H1 (cell line): ENCODE measurements at regions not wholly inside any gene's neighbourhood (a gene's known extent, or its start where the extent isn't known, plus 50 kb on each side); places are given as distances from the start of the nearest gene placed in this dataset.

ENCODE experiments used
- E2F6 ChIP-seq: IDR thresholded peaks from 2 replicates; pipeline ENCODE4 v1.6.1; 2012; ENCODE audit warnings: inconsistent platforms
- FOSL1 ChIP-seq: IDR thresholded peaks from 2 replicates; pipeline ENCODE4 v1.6.1; 2011; ENCODE audit warnings: mild to moderate bottlenecking, low read depth, low read length, moderate library complexity; ENCODE audit not compliant: insufficient read depth
- JUN ChIP-seq: IDR thresholded peaks from 2 replicates; pipeline ENCODE4 v1.6.1; 2011; ENCODE audit warnings: low read depth, mild to moderate bottlenecking, improper control_type of control experiment, low read length
- RFX5 ChIP-seq: IDR thresholded peaks from 2 replicates; pipeline ENCODE4 v1.6.1; 2011; ENCODE audit warnings: low read depth, low read length, improper control_type of control experiment, borderline replicate concordance
- SIRT6 ChIP-seq: IDR thresholded peaks from one replicate; pipeline ENCODE4 v1.7.1; 2012; ENCODE audit warnings: low read length, inconsistent platforms

GRCh38 chr3:87719060-87719459 lies 339.7 kb downstream of the CGGBP1 start (continued):
- TF ChIP-seq FOSL1 (no peak), SIRT6 (no peak), RFX5 (no peak), JUN (no peak), E2F6 (no peak)
